K562 (cell line): ENCODE measurements at regions not wholly inside any gene's neighbourhood (a gene's known extent, or its start where the extent isn't known, plus 50 kb on each side); places are given as distances from the start of the nearest gene placed in this dataset.

Experiments
- ATAC-seq: fragments of 200-7000 bp; cut with Tn5 transposase; 3 replicates; pipeline ENCODE4 v1.9.1; 2020; ENCODE audit warnings: moderate library complexity
- BruUV-seq: library from RNA; stranded (reverse); fragments of 400-500 nt; replicated peaks from 2 replicates; lab custom pipeline; 2021; lab: Mats Ljungman, UMichigan
- CTCF ChIA-PET: fragments of 300-600 bp; formaldehyde crosslinking; extraction: SDS; loops from one replicate; lab custom pipeline; 2021; ENCODE audit warnings: low intra/inter-chr PET ratio; lab: Yijun Ruan, JAX
- POLR2A ChIA-PET: fragments of 300-600, 350-650 bp; sonication (Branson Sonifier 250); formaldehyde crosslinking; extraction: SDS; loops from one replicate; lab custom pipeline; 2021; ENCODE audit warnings: antibody characterized with exemption, inconsistent platforms; lab: Yijun Ruan, JAX
- DNase-seq, 4 experiments: peaks; one replicate each; pipeline versions ENCODE4 v3.0.0 to v3.0.0-alpha.2; 2011 to 2018; ENCODE audit warnings: low spot score in 3 of 4, mixed read lengths in 3 of 4; ENCODE audit errors: extremely low read depth in 1 of 4
- FAIRE-seq: peaks from 2 replicates; lab custom pipeline; 2011; peaks lifted over from hg19 to GRCh38; lab: Jason Lieb, UNC
- H2AFZ ChIP-seq: 2 replicates; pipeline ENCODE4 v1.6.0; 2011; ENCODE audit warnings: low read depth, low read length, control low read depth, inconsistent platforms
- H3K27ac ChIP-seq: fragments of 200-600 bp; 3 replicates; pipeline ENCODE4 v1.8.0; 2011; ENCODE audit warnings: low read depth, mild to moderate bottlenecking, control low read depth, inconsistent platforms, low read length, moderate library complexity, mixed read lengths; ENCODE audit errors: extremely low read depth
- H3K27me3 ChIP-seq, 2 experiments: fragments of 300-600 bp in 1 of 2; 2 replicates in 1 of 2; 3 replicates in 1 of 2; pipeline versions ENCODE4 v1.6.0 to v1.8.0; 2011; ENCODE audit warnings: inconsistent platforms in 2 of 2, low read length in 2 of 2, mild to moderate bottlenecking in 1 of 2, mixed read lengths in 1 of 2, moderate library complexity in 1 of 2; ENCODE audit not compliant: control insufficient read depth in 2 of 2, insufficient read depth in 2 of 2
- H3K36me3 ChIP-seq: fragments of 300-600 bp; 3 replicates; pipeline ENCODE4 v1.8.0; 2011; ENCODE audit warnings: mild to moderate bottlenecking, low read length, inconsistent platforms; ENCODE audit not compliant: control insufficient read depth, insufficient read depth
- H3K4me1 ChIP-seq, 2 experiments: fragments of 200-600 bp in 1 of 2; replicated peaks in 1 of 2; 2 replicates in 1 of 2; 3 replicates in 1 of 2; pipeline versions ENCODE4 v1.5.1 to v1.8.0; 2011; ENCODE audit warnings: inconsistent platforms in 2 of 2, low read length in 2 of 2, mild to moderate bottlenecking in 1 of 2, mixed read lengths in 1 of 2, moderate library complexity in 1 of 2; ENCODE audit not compliant: control insufficient read depth in 2 of 2, insufficient read depth in 2 of 2
- H3K4me2 ChIP-seq: 2 replicates; pipeline ENCODE4 v1.6.1; 2011; ENCODE audit warnings: low read length, control low read depth, inconsistent platforms, mixed read lengths; ENCODE audit not compliant: insufficient read depth
- H3K4me3 ChIP-seq: fragments of 200-600 bp; sonication (generic), shearing (Covaris generic); 2 replicates; pipeline ENCODE4 v1.5.1; 2016; ENCODE audit warnings: control low read depth, inconsistent platforms
- H3K79me2 ChIP-seq: fragments of 200-600 bp; 3 replicates; pipeline ENCODE4 v1.8.0; 2011; ENCODE audit warnings: low read length, inconsistent platforms; ENCODE audit not compliant: control insufficient read depth, insufficient read depth
- H3K9ac ChIP-seq, 2 experiments: 2 replicates each; pipeline versions ENCODE4 v1.6.0 to v1.6.1; 2011; ENCODE audit warnings: low read depth in 2 of 2, low read length in 2 of 2, control low read depth in 1 of 2, inconsistent platforms in 1 of 2, mild to moderate bottlenecking in 1 of 2, mixed read lengths in 1 of 2; ENCODE audit not compliant: insufficient read depth in 1 of 2
- H3K9me1 ChIP-seq: one replicate; pipeline ENCODE4 v1.6.0; 2011; ENCODE audit warnings: inconsistent platforms, mild to moderate bottlenecking, low read length, moderate library complexity; ENCODE audit not compliant: control insufficient read depth, insufficient read depth
- H3K9me3 ChIP-seq: replicated peaks from 2 replicates; pipeline ENCODE4 v1.5.1; 2011; ENCODE audit warnings: low read depth, low read length, inconsistent platforms; ENCODE audit not compliant: control insufficient read depth, insufficient read depth
- H4K20me1 ChIP-seq: replicated peaks from 2 replicates; pipeline ENCODE4 v1.6.1; 2011; ENCODE audit warnings: low read length, inconsistent platforms, mixed read lengths; ENCODE audit not compliant: control insufficient read depth, insufficient read depth
- AFF4 ChIP-seq: sonication (generic); formaldehyde crosslinking; IDR thresholded peaks from 2 replicates; pipeline ENCODE4 v1.8.0; 2023; ENCODE audit warnings: mild to moderate bottlenecking, missing genetic modification reagents
- DMBX1 ChIP-seq: fragments of 250-450 bp; sonication (Bioruptor Pico); IDR thresholded peaks from 2 replicates; pipeline ENCODE4 v1.8.0; 2022; ENCODE audit warnings: inconsistent platforms, mild to moderate bottlenecking, moderate library complexity, borderline replicate concordance
- DNMT1 ChIP-seq: fragments of 450-650 bp; IDR thresholded peaks from 2 replicates; pipeline ENCODE4 v1.6.1; 2016; ENCODE audit warnings: antibody characterized with exemption, mild to moderate bottlenecking
- HSF4 ChIP-seq: fragments of 250-450 bp; sonication (Bioruptor Pico); IDR thresholded peaks from 2 replicates; pipeline ENCODE4 v2.1.2; 2022; ENCODE audit warnings: mild to moderate bottlenecking, moderate library complexity, borderline replicate concordance
- whole genome bisulfite sequencing: fragments of 100-300 bp; shearing (Covaris generic); methylation state at CpG from one replicate; pipeline ENCODE4 v1.1.6; 2016; ENCODE audit warnings: low coverage, mixed read lengths; ENCODE audit not compliant: insufficient coverage; ENCODE audit errors: missing lambda C conversion rate; 5-methylcytosine and 5-hydroxymethylcytosine counted together
- in situ Hi-C: fragments of 300-500 bp; cut with MboI; formaldehyde crosslinking; loops from 4 replicates; pipeline ENCODE4 v1.15.0; 2018; ENCODE audit warnings: inconsistent platforms, mixed read lengths
- intact Hi-C: fragments of 100-400 bp; cut with micrococcal nuclease; formaldehyde crosslinking; loops from 2 replicates; pipeline ENCODE4 v1.14.2; 2022

GRCh38 chr4:33746979-33747378 lies 2497.3 kb downstream of the ARAP2 start (continued):
- no peak for TF ChIP-seq AFF4 (CRISPR knock-in tag)

- TF ChIP-seq DMBX1 (CRISPR knock-in tag) (no peak), HSF4 (CRISPR knock-in tag) (no peak), DNMT1 (no peak)
- Histone ChIP-seq H3K36me3 (no peaks in the 10 kb centered on the region), H3K27ac (no peak overlapping the region), H3K79me2 (no peaks in the 10 kb centered on the region), H4K20me1 (no peaks in the 10 kb centered on the region), H3K4me1 (no peaks in the 10 kb centered on the region; a peak in 1 of 5 replicates), H2AFZ (no peak overlapping the region), H3K9me1 (no peaks in the 10 kb centered on the region), H3K9me3 (no peaks in the 10 kb centered on the region), H3K4me3 (no peak overlapping the region), H3K9ac (no peak overlapping the region), H3K4me2 (no peak overlapping the region), H3K27me3 (no peaks in the 10 kb centered on the region)
- ChIA-PET CTCF (no interaction called here), POLR2A (no interaction called here)
- DNase-seq (no peak), ATAC-seq (no peak), FAIRE-seq (no peak)
- in situ Hi-C loops (no loop called here), intact Hi-C loops (no loop called here)
- BruUV-seq = no TSS peak
- WGBS = 15% methylated on average over 3 of the region's 3 CpGs
Observed at GRCh38 chr4:33751050-33751449, 2493.3 kb downstream of the ARAP2 start.
